ENCODE measurements at regions not wholly inside any gene's neighbourhood (a gene's known extent, or its start where the extent isn't known, plus 50 kb on each side); places are given as distances from the start of the nearest gene placed in this dataset.

DNA sequence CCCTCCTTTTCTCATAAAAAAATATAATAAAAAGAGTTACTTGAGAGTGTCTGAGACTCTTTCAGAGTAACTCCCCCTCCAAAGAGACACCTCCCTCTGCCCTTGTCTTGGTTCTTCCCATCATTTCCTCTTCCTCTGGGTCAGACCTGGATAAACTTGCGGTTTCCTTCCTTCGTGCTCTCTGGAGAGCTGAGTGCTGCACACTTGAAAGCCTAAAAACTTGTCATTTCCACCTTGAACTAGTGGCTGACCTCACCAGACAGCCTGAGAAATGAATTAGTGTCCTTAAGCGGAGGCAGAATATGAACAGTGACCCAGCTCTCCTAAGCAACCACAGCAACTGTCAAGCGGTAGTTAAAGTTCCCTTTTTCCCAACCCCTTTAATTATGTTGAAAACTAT is 88.4 kb upstream of the PROX1 start:
- no peaks in the 10 kb centered on the region for H3K79me2 ChIP-seq (ENCODE audit: insufficient read depth, low read length)
- Mint-ChIP-seq H3K4me1 (no peaks in the 10 kb centered on the region), H3K27ac (no peak overlapping the region), H3K9me3 (peaks cover 0 to 10% (median 0%) of the 10 kb centered on the region in 7 donors), H3K36me3 (no peaks in the 10 kb centered on the region), H3K27me3 (ENCODE audit: low read depth in 3 of 3) (no peaks in the 10 kb centered on the region), H3K4me3 (no peak overlapping the region)
- 0% methylated on average over 2 of the region's 4 CpGs for WGBS (ENCODE audit: insufficient coverage)
- no peak overlapping the region for H3K4me3 ChIP-seq (replicated peaks in 1 of 3; ENCODE audit: low read depth in 2 of 3, low read length in 3 of 3)
- no peak overlapping the region for H3K4me2 ChIP-seq (replicated peaks; ENCODE audit: extremely low read depth, low read length, poor library complexity, severe bottlenecking)
- intact Hi-C loops (cut with micrococcal nuclease), result no loop called here
- H3K27me3 ChIP-seq (ENCODE audit: control insufficient read depth in 2 of 2, insufficient read depth in 2 of 2, low read length in 2 of 2), result no peaks in the 10 kb centered on the region
- H3K4me1 ChIP-seq (ENCODE audit: control insufficient read depth in 1 of 2, insufficient read depth in 2 of 2, low read length in 2 of 2), result no peaks in the 10 kb centered on the region
- TF ChIP-seq, protein P1, sequence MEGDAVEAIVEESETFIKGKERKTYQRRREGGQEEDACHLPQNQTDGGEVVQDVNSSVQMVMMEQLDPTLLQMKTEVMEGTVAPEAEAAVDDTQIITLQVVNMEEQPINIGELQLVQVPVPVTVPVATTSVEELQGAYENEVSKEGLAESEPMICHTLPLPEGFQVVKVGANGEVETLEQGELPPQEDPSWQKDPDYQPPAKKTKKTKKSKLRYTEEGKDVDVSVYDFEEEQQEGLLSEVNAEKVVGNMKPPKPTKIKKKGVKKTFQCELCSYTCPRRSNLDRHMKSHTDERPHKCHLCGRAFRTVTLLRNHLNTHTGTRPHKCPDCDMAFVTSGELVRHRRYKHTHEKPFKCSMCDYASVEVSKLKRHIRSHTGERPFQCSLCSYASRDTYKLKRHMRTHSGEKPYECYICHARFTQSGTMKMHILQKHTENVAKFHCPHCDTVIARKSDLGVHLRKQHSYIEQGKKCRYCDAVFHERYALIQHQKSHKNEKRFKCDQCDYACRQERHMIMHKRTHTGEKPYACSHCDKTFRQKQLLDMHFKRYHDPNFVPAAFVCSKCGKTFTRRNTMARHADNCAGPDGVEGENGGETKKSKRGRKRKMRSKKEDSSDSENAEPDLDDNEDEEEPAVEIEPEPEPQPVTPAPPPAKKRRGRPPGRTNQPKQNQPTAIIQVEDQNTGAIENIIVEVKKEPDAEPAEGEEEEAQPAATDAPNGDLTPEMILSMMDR (IDR thresholded peaks at IDR 0.05), result no peak
- H2AFZ ChIP-seq (ENCODE audit: insufficient read depth, low read depth, low read length, poor library complexity, severe bottlenecking), result no peak overlapping the region
- H3K36me3 ChIP-seq (replicated peaks in 1 of 2; ENCODE audit: control insufficient read depth in 1 of 2, insufficient read depth in 2 of 2, low read length in 2 of 2), result no peaks in the 10 kb centered on the region
- H4K20me1 ChIP-seq (ENCODE audit: insufficient read depth, low read length), result no peaks in the 10 kb centered on the region
- no peak for DNase-seq
- H3K9me3 ChIP-seq (replicated peaks in 1 of 2; ENCODE audit: control insufficient read depth in 1 of 2, insufficient read depth in 1 of 2, low read length in 2 of 2), result no peaks in the 10 kb centered on the region
- H3K27ac ChIP-seq (ENCODE audit: low read depth in 1 of 2, low read length in 2 of 2), result no peak overlapping the region
- no peak overlapping the region for H3K9ac ChIP-seq (ENCODE audit: insufficient read depth, low read length, poor library complexity, severe bottlenecking)

DNA sequence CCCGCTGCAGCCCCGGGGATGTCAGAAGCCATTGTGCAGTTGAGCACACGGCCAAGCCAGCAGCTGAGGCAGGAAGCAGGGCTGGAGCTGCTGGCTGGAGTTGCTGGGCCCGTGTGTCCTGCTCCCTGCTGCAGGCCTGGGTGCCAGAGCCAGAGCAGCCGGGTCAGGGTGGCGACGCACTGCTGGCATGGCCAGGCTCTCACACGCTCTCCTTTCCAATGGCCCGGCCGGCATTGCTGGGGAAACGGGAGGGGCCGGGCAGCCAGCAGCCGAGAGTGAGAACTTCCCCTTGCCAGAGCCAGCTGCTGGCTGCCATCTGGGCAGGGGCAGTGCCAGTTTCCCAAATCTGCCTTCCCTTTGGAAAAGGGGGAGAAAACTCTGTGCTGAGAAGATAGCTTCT is 82.4 kb upstream of the PROX1 start:
- H3K9me3 Mint-ChIP-seq, result peaks cover 0 to 11% (median 3%) of the 10 kb centered on the region in 7 donors
- Histone ChIP-seq H3K9me3 (replicated peaks in 1 of 2; ENCODE audit: control insufficient read depth in 1 of 2, insufficient read depth in 1 of 2, low read length in 2 of 2) (peaks cover 0 to 2% of the 10 kb centered on the region in 2 donors), H3K4me1 (ENCODE audit: control insufficient read depth in 1 of 2, insufficient read depth in 2 of 2, low read length in 2 of 2) (no peaks in the 10 kb centered on the region), H4K20me1 (ENCODE audit: insufficient read depth, low read length) (no peaks in the 10 kb centered on the region), H3K79me2 (ENCODE audit: insufficient read depth, low read length) (no peaks in the 10 kb centered on the region), H3K27me3 (ENCODE audit: control insufficient read depth in 2 of 2, insufficient read depth in 2 of 2, low read length in 2 of 2) (no peaks in the 10 kb centered on the region), H3K36me3 (replicated peaks in 1 of 2; ENCODE audit: control insufficient read depth in 1 of 2, insufficient read depth in 2 of 2, low read length in 2 of 2) (no peaks in the 10 kb centered on the region), H3K27ac (ENCODE audit: low read depth in 1 of 2, low read length in 2 of 2) (no peak overlapping the region), H3K4me2 (replicated peaks; ENCODE audit: extremely low read depth, low read length, poor library complexity, severe bottlenecking) (no peak overlapping the region), H2AFZ (ENCODE audit: insufficient read depth, low read depth, low read length, poor library complexity, severe bottlenecking) (no peak overlapping the region), H3K9ac (ENCODE audit: insufficient read depth, low read length, poor library complexity, severe bottlenecking) (no peak overlapping the region), H3K4me3 (replicated peaks in 1 of 3; ENCODE audit: low read depth in 2 of 3, low read length in 3 of 3) (no peak overlapping the region)
- TF ChIP-seq, protein P1 (IDR thresholded peaks at IDR 0.05), result no peak
- intact Hi-C loops (cut with micrococcal nuclease), result no loop called here
- no peak overlapping the region for H3K4me3 Mint-ChIP-seq
- WGBS (ENCODE audit: insufficient coverage), result 79% methylated on average over 13 of the region's 13 CpGs
- no peaks in the 10 kb centered on the region for H3K27me3 Mint-ChIP-seq (ENCODE audit: low read depth in 3 of 3)
- no peaks in the 10 kb centered on the region for H3K36me3 Mint-ChIP-seq
- no peaks in the 10 kb centered on the region for H3K4me1 Mint-ChIP-seq
- DNase-seq, result no peak
- H3K27ac Mint-ChIP-seq, result no peak overlapping the region
